GM21717 (cell line): ENCODE measurements at regions not wholly inside any gene's neighbourhood (a gene's known extent, or its start where the extent isn't known, plus 50 kb on each side); places are given as distances from the start of the nearest gene placed in this dataset.
"Not testable (repeated sequence)": the region's sequence is repeated elsewhere in the genome, so short reads cannot be mapped to it uniquely, and the experiment has no call there.

ENCODE experiments used
- ATAC-seq: cut with Tn5 transposase; IDR thresholded peaks from one replicate; pipeline ENCODE4 v1.9.1; 2021; ENCODE audit warnings: mild to moderate bottlenecking, moderate library complexity; ENCODE audit not compliant: unreplicated experiment

DNA sequence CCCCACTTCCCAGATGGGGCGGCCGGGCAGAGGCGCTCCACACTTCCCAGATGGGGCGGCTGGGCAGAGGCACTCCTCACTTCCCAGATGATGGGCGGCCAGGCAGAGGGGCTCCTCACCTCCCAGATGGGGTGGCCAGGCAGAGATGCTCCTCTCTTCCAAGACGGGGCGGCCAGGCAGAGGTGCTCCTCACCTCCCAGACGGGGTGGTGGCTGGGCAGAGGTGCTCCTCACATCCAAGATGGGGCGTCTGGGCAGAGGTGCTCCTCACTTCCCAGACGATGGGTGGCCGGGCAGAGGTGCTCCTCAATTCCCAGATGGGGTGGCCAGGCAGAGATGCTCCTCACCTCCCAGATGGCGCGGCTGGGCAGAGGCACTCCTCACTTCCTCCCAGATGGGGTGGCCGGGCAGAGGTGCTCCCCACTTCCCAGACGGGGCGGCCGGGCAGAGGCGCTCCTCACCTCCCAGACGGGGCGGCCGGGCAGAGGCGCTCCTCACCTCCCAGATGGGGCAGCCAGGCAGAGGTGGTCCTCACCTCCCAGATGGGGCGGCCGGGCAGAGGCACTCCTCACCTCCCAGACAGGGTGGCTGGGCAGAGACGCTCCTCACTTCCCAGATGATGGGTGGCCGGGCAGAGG is 275.2 kb downstream of the LIPI start:
- not testable (repeated sequence) for ATAC-seq

DNA sequence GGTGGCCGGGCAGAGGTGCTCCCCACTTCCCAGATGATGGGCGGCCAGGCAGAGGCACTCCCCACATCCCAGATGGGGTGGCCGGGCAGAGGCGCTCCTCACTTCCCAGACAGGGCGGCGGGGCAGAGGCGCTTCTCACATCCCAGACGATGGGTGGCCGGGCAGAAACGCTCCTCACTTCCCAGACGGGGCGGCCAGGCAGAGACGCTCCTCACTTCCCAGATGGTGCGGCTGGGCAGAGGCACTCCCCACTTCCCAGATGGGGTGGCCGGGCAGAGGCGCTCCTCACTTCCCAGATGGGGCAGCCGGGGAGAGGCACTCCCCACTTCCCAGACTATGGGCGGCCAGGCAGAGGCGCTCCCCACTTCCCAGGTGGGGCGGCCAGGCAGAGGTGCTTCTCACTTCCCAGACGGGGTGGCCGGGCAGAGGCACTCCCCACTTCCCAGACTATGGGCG is 275.8 kb downstream of the LIPI start:
- not testable (repeated sequence) for ATAC-seq

DNA sequence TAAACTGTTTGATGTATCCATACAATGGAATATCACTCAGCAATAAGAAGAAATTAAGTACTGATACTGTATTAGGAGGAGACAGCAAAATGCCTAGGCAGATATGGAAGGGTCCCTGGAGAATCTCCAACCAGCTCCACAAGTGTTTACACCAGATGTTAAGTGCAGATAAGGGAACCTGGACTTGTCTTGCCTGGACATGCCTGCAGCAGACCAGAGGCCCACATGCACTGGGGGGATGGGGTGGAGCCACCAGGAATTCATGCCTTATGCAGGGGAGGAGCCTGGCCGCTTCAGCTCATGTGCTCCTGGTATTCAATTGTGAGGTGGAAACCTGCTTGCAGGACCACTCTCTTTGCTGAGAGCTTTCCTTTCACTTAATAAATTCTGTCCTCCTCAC is 287.6 kb downstream of the LIPI start:
- not testable (repeated sequence) for ATAC-seq

DNA sequence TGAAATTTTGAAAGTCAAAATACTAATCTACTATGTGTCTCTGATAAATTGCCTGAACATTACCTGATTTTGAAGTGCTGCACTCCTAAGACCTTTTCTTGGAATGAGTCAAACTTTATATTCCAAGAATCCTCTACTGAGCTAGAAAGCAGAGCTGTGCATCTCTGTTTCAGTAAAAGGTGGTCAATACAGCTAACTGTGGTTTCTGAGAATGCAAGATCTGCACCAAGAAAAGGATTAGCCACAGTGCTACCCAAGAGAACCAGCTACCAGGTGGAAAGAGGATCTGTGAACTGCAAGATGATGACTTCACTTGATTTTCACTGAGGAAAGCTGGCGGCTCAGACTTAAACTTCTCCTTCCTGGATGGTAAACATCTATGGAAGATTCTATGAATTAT is 289.3 kb downstream of the LIPI start:
- ATAC-seq, result not testable (repeated sequence)

DNA sequence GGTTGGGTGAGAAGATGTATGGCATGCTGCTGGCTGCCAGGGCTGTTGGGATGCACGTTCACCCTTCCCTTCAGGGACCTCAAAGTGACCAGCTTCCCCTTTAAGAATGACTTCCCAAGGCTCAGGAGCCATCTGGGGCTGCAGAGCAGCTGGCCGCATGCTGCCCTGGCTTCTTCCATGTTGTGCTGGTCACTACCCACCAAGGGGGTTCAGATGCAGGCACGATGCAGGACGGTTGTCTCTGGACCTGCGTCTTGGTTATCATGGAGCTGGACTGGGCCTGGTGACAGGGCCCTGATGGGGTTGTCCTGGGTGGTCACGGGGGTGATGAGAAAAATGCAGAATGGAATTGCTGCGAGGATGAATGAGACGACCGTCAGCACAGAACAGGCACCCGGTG is 297.8 kb downstream of the POTED start:
- ATAC-seq, result not testable (repeated sequence)

DNA sequence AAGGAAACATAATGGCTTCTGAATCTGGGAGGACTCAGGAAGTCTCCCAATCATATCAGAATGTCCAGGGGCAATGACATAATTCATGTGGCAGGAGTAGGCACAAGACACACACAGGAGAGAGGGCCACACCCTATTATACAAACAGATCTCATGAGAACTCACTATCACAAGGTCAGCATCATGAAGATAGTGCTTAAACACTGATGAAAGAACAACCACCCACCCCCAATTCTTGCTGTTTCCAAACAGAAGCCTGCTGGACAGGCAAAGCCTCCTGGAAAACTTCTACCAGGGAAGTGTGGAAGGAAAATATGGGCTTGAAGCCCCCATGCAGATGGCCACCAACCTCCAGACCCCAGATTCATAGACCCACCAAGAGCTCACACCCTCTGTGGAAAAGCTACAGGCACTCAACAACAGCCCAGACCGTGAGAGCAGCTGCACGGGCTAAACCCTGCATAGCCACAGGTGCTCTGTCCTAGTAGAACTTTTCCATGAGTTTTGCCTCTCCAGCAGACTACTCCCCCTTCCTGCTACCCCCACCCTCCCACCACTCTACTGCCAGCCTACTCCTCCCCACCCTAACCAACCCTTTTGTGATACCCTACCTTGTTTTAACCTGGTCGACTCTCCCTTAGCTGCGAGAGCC is 287.1 kb downstream of the POTED start:
- ATAC-seq, result not testable (repeated sequence)

DNA sequence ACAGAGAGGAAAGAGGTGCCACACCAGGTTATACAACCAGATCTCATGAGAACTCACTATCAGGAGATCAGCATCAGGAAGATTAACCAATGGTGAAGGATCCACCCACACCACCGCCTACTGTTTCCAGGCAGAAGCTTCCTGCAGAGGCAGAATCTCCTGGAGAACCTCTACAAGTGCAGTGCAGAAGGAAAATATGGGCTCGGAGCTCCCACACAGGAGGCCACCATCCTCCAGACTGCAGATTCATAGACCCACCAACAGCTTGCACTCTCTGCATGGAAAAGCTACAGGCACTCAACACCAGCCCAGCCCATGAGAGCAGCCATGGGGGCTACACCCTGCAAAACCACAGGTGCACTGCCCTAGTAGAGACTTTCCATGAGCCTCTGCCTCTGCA is 284.0 kb downstream of the POTED start:
- not testable (repeated sequence) for ATAC-seq

DNA sequence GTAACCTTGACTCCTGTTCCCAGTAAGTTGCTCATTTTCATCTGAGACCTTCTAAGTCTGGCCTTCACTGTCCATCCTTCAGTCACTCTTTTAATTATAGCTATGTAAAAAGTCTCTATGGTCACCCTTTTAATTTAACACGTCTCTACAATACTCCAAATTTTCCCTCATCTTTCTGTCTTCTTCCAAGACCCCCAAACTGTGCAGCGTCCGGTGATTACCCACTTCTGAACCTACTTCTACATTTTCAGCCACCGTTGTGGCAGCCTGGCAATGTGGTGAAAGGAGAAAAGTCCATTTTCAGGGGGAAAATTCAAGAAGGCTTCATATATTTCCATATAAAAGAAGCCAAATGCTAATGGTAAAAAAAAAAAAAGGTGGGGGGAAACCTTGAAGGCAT is 283.4 kb downstream of the POTED start:
- ATAC-seq, result not testable (repeated sequence)

DNA sequence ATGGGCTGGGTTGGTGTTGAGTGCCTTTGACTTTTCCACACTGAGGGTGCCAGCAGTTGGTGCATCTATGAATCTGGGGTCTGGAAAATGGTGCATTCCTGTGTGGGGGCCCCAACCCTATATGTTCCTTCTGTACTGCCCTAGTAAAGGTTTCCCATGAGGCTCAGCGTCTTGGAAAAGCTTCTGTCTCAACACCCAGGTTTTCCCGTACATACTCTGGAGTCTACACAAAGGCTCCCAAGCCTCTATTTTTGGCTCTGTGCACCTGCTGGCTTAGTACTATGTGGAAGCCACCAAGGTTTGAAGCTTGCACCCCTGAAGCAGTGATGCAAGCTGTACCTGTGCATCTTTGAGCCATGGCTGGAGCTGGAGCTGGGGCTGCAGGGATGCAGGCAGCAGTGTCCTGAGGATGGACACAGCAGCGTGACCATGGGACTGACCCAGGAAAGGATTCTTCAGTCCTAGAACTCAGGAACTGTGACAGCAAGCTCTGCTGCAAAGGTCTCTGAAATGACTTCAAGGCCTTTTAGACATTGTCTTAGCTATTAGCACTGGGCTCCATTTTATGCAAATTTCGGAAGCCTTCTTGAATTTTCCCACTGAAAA is 282.7 kb downstream of the POTED start:
- not testable (repeated sequence) for ATAC-seq

DNA sequence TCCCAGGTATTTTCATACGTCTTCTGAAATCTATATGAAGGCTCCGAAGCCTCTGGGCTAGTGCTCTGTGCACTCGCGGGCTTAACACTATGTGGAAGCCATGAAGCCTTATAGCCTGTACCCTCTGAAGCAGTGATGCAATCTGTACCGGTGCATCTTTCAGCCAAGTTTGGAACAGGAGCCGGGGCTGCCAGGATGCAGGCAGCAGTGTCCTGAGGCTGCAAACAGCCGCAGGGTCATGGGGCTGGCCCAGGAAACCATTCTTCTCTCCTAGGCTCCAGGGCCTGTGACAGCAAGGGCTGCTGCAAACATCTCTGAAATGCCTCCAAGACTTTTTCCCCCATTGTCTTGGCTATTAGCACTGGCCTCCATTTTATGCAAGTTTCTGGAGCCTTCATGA is 279.6 kb downstream of the POTED start:
- ATAC-seq, result not testable (repeated sequence)

DNA sequence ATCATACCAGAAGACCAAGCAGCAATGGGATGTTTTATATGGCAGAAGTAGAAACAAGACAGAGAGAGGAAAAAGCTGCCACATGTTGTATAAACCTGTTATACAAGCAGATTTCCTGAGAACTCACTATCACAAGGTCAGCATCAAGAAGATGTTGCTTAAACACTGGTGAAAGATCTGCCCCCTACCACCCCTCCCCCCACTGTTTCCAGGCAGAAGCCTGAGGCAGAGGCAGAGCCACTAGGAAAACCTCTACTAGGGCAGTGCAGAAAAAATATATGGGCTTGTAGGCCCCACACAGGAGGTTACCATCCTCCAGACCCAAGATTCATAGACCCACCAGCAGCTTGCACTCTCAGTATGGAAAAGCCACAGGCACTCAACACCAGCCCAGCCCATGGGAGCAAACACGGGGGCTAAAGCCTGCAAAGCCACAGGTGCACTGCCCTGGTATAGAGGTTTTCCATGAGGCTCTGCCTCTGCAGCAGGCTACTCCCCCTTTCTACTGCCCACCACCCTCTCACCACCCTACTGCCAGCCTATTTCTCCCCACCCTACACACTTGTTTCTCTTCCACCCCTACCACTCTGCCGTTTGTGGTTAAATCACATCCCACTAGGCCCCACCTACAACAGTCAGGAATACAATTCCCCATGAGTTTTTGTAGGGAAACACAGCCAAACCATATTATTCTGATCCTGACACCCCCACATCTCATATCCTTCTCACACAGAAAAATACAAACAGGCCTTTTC is 274.2 kb downstream of the POTED start:
- not testable (repeated sequence) for ATAC-seq

DNA sequence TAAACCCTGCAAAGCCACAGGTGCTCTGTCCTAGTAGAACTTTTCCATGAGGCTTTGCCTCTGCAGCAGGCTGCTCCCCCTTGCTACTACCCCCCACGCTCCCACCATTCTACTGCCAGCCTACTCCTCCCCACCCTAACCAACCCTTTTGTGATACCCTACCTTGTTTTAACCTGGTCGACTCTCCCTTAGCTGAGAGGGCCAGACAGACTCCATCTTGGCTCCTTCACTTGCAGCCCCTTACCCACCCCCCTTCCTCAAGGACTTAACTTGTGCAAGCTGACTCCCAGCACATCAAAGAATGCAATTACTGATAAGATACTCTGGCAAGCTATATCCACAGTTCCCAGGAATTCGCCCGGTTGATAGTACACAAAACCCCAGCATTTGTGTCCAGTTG is 267.9 kb downstream of the POTED start:
- ATAC-seq, result not testable (repeated sequence)

DNA sequence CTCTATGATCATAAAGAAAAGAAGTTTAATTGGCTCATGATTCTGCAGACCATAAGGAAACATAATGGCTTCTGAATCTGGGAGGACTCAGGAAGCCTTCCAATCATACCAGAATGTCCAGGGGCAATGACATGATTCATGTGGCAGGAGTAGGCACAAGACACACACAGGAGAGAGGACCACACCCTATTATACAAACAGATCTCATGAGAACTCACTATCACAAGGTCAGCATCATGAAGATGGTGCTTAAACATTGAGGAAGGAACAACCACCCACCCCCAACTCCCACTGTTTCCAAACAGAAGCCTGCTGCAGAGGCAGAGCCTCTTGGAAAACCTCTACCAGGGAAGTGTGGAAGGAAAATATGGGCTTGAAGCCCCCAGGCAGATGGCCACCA is 267.4 kb downstream of the POTED start:
- not testable (repeated sequence) for ATAC-seq

DNA sequence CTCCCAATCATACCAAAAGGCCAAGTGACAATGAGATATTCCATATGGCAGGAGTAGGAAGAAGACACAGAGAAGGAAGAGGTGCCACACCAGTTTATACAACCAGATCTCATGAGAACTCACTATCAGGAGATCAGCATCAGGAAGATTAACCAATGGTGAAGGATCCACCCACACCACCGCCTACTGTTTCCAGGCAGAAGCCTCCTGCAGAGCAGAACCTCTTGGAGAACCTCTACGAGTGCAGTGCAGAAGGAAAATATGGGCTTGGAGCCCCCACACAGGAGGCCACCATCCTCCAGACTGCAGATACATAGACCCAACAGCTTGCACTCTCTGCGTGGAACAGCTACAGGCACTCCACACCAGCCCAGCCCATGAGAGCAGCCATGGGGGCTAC is 264.4 kb downstream of the POTED start:
- ATAC-seq, result not testable (repeated sequence)

DNA sequence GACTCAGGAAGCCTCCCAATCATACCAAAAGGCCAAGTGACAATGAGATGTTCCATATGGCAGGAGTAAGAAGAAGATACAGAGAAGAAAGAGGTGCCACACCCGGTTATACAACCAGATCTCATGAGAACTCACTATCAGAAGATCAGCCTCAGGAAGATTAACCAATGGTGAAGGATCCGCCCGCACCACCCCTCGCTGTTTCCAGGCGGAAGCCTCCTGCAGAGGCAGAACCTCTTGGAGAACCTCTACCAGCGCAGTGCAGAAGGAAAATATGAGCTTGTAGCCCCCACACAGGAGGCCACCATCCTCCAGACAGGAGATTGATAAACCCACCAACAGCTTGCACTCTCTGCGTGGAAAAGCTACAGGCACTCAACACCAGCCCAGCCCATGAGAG is 245.1 kb downstream of the POTED start:
- no peak for ATAC-seq

DNA sequence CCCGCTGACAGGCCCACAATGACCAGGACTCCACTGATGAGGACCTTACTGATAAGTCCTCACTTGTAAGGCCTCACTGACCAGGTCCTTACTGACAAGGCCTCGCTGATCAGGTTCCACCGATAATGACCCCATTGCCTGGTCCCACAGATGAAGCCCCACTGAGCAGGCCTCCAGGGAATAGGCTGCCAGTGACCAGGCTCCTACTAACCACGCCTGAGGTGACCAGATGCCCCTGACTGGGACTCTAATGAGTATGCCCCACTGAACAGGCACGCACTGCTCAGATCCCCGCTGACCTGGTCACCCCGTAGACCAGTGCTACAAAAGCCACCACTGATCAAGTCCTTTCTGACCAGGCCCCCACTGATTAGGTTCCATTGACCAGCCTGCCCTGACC is 241.2 kb downstream of the POTED start:
- not testable (repeated sequence) for ATAC-seq

DNA sequence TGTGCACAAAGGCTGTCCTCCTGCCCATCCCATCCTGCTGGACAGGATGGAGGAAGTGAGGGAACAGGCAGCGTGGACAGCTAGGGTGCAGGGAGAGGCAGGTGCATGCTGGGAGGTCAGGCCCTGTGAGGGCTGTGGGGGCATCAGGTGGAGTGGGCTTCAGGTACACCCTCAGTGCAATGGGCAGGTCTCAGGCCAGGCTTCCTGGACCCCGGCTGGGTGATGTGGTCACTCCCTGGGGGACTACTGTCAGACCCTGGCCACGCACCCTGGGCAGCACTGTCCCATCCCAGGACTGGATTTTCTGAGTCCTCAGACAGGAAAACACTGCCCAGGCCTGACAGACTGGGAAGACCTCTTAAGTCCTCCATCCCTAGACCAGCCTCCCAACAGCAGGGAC is 239.9 kb downstream of the POTED start:
- ATAC-seq, result not testable (repeated sequence)

DNA sequence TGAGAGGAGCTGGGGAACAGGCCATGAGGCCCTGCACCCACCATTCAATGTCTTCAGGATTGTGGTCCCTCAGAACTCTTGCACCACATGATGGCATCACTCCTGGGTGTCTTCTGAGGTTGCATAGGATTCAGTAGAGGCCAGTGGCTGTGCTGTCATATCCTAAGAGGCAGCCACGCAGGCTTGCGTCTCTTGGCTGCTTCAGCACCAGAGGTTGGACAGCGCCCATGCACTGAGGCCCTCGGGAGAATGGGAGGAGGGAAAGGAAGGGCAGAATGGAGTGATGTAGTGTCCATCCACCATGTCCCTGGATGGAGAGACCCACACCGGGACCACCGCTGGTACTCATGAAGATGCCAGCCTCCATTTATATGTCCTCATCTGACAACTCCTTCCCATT is 237.1 kb downstream of the POTED start:
- ATAC-seq, result not testable (repeated sequence)

DNA sequence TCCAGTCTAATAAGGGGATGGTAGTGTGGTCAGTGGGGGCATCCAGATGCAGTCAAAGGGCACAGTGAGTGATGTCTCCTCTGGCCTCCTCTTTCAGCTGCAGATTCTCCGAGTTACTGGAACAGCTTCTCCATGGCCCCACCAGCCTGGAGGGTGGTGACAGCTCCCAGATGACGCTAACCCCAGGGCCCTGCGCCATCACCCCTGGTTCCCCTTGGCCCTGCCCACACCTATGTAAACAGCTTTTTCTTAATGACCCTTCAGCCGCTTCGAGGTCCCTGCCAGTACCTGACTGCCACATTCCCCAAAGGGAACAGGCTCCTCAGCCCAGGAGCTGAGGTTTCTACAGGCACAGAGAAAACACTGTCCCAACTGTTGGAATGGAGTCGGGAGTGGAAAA is 235.0 kb downstream of the POTED start:
- ATAC-seq, result not testable (repeated sequence)

DNA sequence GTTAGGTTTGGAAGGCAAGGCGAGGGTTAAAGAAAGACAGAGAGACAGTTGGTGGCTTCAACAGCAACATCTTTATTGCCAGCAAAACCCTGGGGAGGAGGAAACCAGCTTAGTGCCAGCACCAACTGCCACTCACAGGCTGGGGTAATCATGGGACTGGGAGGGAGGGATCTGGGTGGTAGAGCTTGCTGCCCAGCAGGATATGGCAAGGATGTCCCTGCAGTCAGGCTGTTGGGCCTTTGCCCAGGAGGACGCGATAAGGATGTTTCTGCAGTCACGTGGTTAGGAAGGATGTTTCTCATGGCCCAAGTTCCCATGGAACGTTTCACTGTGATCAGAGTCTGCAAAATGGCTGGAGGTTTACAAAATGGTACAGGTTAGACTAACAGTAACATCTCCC is 233.5 kb downstream of the POTED start:
- ATAC-seq, result not testable (repeated sequence)

DNA sequence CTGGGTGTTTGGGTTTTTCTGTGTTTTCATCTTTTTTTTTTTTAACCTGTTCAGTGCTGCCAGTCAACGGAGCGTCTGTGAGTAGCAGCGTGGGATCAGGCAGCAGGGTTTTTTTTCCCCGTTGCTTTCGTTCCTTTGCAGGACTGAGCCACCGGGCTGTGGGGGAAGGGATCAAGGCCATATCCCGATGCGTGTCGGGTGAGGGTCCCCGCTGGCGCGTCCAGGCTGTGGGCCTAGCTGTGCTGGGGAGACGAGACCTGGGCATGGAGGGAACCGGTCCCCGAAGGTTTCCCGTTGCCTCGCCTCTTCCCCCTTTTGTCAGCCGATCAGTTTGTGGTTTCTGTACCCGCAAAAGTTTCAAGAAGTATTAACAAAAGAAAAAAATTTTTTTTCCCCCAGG is 218.1 kb downstream of the POTED start:
- ATAC-seq, result not testable (repeated sequence)
